ENCODE measurements at regions not wholly inside any gene's neighbourhood (a gene's known extent, or its start where the extent isn't known, plus 50 kb on each side); places are given as distances from the start of the nearest gene placed in this dataset.

DNA sequence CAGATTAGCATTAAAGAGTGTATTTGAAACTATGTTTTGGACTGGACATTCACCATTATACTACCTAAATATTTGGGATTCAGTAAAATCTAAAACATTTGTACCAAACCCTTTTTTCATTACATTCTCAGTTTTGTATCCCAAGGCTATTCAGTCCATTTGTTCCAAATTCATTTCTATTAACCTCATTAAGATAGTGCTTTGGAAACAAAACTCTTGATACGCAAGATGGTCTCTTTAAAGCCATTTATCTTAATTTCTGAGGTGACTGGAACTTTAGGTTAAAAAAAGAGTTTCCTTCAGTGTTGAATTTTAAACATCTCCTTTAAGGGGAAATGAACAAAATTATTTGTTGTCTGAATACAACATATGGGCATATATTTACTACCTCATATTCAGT lies 702.5 kb upstream of the GRAMD2B start:
- DNase-seq, result no peak

DNA sequence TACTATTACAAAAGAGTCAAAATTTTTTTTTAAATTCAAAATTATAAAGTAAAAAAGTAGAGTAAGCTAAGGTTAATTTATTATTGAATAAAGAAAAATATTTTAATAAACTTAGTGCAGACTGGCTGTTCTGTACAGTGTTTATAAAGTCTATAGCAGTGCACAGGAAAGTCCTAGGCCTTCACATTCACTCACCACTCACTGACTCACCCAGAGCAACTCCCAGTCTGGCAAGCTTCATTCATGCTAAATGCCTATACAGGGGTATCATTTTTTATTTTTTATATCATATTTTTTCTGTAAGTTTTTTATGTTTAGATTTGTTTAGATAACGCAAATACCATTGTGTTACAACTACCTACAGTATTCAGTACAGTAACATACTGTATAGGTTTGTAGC lies 700.7 kb upstream of the GRAMD2B start:
- DNase-seq, result no peak

DNA sequence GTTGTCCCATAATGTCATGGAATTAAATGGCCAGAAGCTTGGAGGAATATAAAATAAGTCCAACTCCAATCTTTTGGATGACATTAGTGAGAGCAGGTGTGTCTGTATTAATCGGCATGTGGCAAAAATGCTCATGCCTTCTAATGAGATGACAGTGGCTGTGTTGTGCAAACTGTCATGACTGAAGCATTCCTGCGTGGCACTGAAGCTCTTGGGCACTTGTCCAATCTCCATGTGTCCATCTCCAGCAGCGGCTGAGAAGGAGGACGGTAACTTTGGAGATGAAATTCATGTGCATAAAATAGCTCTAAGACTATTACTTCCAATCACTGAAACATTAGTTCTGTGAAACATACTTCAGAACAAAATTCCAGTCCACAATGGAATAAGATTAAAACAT lies 697.5 kb upstream of the GRAMD2B start:
- no peak for DNase-seq

DNA sequence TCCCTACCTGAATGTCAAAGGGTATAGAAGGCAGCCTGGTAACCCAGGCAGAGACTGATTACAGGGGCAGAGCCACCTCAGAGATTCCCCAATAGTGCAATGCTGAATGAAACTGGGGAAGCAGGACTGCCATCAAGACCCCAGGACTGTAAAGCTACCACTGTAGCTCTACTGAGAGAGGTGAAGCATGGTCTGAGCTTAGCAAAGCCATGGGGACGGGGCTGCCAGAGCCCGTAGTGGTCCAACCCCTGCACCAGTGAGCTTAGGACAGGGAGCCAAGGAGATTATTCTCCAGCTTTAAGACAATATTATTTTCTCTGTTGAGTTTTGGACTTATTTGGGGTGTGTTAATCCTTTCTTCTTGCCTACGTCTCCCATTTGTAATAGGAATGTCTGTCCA lies 679.3 kb upstream of the GRAMD2B start:
- DNase-seq, result no peak

DNA sequence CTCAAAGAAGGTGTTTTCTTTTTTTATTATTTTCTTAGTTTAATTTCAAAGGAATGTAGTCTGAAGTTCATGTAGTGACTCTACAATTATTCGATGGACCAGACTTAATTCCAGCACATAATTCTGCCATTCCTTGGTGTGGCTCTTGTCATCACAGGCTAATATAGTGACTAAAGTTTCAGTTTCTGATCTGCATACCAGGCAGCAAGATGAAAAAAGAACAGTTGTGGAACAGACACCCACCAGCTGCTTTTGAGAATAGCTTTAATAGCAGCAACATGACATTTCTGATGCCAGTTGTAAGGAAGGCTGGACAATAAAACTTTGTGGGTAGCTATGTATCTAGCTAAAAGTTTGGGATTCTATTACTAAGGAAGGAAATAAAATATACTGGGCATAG lies 676.3 kb upstream of the GRAMD2B start:
- DNase-seq, result no peak

DNA sequence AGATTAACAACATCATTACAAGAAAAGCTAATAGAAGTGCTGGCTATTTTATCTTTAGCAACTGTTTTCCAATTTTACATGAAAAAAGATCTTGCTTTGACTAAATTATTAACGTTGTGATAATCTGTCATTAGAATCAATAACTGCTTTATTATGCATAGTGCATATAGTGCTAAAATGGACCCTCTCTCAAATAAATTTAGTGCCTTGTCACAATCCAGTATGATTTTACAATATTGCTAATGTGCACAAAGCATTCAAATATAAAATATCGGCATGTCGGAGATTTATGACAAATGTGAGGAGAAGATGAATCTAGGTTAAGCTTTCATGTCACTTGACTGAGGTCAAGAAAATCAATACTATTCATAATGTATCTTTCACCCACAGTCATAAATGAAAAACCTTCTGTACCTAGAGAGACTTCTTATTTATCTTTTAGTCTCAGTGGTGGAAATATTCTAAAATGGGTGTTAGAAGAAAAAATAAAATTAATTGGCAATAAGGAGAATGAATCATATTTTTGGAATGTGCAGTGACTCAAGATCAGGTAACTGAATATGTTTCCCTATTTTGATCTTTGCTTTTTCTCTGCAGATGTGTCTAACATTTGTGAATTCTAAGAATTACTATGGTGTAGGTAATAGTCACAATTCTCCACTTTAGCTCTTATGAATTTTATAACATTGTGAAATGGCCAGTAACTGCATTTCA lies 672.9 kb upstream of the GRAMD2B start:
- no peak for DNase-seq

DNA sequence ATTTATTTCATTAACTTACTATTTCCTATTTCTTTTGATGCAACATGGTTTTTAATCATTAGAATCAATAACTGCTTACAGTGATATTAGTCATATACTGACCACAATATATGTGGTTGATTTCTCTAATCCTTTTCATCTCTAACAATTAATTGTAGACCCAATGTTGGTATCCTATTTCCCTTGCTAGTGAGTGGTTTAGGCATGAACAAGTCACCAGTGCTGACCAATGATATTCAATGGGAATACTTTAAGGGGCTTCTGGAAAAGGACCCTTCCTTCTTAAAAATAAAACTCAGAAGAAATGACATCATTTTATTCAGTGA lies 672.4 kb upstream of the GRAMD2B start:
- DNase-seq, result no peak

DNA sequence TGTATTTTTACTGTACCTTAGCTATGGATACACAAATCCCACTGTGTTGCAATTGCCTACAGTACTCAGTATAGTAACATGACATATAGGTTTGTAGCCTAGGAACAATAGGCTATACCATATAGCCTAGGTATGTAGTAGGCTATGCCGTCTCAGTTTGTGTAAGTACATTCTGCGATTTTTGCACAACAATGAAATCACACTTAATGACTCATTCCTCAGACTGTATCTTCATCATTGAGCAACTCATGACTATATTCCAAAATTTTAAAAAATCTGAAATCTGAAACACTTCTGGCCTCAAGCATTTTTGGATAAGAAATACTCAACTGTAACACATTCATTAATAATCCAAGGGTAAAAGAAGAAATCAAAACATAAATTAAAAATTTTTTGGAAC lies 666.8 kb upstream of the GRAMD2B start:
- no peak for DNase-seq

DNA sequence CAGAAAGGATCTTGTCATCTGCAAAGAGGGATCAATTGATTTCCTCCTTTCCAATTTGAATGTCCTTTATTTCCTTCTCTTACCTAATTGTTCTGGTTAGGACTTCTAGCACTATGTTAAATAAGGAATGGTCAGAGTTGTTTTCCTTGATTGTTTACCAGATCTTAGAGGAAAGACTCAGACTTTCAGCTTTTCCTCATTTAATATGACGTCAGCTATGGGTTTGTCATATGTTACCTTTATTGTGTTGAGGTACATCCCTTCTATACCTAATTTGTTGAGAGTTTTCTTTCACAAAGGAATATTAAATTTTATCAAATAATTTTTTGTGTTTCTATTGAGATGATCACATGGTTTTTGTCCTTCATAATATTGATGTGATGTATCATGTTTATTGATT lies 656.5 kb upstream of the GRAMD2B start:
- DNase-seq, result no peak

DNA sequence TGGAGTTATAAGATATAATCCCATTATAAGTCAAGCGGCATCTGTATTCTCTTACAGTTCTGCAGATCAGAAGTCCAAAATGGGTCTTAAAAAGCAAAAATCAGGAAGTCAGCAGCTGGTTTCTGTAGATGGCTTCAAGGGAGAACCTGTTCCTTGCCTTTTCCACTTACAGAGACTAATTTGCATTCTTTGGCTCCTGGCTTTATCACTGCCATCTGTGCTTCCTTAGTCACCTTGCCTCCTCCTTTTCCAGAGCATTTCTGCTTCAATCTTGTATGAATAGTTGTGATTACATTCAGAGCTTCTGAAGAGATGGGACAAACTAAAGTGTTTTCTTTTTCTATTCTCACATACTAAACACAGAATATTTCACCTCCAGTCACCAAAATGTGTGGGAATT lies 647.3 kb upstream of the GRAMD2B start:
- no peak for DNase-seq

DNA sequence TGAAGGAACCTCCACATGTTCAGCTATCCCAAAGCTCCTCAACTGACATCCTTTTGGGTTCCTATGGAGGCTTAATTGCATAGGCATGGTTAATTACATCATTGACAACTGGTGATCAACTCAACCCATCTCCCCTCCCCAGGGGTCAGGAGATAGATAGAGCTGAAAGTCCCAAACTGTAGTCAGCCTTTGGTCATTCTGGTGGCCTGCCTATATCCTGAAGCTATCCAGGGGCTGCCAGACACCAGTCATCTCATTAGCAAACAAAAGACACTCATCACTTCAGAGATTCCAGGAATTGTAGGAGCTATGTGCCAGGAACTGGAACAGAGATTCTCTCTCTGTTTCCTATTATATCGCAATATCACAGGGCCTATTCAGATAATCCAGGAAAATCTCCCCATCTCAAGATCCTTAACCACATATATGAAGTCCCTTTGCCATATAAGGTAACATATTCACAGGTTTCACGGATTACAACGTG lies 646.5 kb upstream of the GRAMD2B start:
- DNase-seq, result no peak

DNA sequence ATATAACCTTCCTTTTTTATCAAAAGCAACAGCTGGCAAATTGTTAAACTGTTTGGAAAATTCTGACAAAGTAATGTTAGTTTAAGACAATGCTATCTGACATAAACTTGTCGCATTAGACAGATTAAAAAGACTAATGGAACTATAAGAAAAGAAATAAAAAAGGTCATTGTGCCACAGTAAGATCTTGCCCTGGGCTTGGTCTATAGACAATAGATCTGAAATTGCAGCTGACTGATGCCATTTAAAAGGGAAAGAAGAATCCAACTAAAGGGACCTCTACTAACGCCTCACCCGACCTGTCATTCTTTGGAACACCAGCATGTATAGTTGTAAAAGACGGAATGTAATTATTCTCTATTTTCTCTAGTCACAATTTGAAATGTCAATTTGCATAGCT lies 644.4 kb upstream of the GRAMD2B start:
- DNase-seq, result no peak

DNA sequence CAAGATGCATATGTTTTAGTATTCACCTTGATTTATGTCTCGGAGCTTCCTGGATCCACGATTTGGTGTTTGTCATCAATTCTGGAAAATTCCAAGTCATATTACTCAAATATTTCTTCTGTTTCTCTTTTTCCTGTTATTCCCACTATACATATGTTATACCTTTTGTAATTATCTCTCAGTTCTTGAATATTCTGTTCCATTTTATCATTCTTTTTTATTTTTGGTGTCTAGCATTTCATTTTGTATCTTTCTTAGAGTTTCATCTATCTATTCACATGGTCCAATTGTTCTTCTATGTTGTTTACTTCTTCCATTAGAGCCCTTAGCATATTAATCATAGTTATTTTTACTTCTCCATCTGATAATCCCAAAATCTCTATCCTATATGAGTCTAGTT lies 637.8 kb upstream of the GRAMD2B start:
- DNase-seq, result no peak

DNA sequence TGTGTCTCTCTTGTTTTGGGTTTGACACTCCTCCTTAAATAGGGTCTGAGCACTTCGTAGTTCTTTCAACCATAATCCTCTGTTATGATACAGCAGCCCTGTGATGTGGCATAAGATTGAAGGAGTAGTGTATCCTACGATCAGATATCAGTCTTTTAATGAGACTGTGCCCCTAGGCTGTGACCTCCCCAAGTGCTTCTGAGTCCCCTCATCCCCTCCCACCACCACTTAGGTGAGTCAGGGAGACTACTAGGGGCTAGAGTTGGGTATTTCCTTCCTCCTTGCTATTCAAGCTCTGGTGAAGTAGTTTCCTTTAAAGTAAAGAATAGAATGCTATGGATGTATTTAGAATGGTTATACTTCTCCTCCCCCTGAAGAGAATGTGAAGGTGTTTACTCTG lies 637.2 kb upstream of the GRAMD2B start:
- DNase-seq, result no peak

DNA sequence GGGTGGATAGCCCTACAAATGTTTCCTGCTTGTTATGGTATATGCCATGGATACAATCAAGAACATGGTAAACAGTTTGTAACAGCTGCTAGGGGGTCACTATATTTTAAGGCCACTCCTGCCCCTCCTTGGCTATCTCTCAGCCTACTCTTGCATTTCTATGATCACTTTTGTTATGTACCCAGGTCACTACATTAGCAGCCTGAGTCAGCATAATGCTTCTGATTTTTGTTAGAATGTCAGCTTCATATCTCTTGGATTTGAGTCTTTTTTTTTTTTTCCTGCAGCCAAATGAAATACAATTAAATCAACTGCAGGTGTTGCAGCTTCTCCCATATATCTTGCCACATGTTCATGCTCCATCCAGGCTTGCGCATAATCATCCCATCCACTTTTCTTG lies 629.7 kb upstream of the GRAMD2B start:
- no peak for DNase-seq

DNA sequence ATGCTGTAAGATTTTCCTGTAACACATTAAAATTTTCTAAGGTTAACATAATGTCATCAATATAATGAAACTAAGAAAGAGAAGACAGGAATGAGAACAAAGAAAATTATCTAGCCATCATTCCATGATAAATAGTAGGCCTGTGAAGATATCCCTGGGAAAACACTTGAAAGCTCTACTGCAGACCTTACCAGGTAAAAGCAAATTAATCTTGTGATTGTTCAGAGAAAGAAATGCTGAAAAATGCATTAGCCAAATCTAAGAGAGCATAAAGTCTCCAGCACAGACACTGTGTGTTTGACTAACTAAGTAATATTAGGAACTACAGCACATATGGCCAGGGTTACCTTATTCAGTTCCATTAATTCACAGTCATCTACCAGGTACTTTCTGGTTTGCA lies 628.3 kb upstream of the GRAMD2B start:
- DNase-seq, result no peak

DNA sequence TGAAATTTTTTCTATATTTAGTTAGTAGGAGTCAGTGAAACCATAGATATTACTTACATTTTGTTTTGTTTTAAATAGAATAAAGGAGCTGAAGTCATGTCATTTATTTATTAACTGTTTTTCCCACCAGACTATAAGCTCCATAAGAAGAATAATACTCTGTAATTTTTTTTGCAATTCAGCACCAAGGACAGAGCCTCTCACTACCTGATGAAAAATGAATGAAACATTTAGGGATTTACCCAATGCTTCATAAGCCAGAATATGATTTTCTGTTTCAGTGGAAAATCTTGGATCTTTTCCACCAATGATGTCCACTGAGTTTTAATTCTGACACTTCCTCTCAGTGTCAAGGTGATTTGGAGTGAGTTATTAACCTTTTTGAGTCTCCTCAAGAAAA lies 624.9 kb upstream of the GRAMD2B start:
- DNase-seq, result no peak

DNA sequence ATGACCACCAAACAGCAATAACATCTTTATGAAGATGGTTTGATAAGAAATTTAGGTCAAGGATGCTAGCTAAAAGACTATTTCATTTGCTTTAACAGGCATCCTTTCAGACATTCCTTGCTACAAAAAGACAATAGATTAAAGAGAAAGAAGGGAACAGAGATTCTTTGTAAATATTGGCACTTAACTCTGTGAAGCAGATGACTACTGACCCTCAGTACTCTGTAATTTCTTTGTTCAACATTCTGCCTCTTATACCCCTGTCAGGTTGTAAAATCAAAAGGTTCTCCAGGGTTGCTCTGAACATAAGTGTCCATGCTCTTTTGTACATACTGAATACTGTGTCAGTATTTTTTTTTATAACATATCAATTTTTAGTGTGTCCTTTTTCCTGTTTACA lies 610.6 kb upstream of the GRAMD2B start:
- no peak for DNase-seq

DNA sequence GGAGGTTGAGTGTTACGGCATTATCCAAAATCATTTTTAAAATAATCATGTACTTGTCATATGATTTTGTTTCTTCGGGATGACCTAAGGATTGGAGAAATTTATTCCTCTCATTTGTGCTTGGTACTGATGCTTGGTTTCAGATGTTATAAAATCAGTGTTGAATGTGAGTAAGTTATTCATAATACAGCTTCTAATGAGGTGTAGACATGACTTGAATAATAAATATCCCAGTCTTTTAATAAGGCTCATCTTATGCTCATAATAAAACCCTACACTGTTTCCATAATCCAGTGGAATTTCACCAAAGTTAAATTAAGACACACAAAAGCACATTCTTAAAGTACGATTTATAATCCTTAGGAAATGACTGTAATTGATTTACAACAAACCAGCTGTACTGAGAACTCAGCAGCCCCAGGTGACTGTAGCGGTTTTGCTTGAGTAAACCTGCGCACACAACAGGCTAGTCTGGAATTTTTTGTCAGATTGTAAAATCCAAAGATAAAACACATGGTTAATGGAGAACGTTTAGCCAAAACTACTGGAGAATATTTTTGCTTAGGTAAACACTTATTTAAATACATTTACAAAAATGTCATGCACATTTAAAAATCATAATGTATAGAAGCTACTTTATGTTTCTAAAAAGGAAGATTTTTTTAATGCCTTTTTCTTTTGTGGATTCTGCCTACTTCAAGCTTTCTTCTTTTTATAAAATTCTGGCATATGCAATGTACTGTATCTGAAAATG lies 609.8 kb upstream of the GRAMD2B start:
- DNase-seq, result no peak

DNA sequence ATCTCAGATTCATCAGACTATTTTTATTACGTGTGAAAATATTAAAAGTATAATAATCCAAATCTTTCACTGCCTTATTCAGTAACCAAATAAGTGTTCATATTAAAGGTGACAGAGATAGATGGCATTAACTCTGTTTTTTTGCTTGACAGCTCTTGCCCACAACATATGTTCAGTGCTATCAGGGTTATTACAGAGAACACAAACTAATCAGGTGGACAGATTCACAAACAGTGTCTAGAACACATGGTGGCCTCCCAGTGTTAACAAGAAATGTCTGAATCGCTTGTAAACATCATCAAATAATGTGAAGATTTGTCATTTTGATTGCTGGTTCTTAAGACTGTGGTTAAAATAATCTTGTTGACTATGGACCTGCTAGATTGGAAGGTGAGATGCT lies 609.1 kb upstream of the GRAMD2B start:
- DNase-seq, result no peak

DNA sequence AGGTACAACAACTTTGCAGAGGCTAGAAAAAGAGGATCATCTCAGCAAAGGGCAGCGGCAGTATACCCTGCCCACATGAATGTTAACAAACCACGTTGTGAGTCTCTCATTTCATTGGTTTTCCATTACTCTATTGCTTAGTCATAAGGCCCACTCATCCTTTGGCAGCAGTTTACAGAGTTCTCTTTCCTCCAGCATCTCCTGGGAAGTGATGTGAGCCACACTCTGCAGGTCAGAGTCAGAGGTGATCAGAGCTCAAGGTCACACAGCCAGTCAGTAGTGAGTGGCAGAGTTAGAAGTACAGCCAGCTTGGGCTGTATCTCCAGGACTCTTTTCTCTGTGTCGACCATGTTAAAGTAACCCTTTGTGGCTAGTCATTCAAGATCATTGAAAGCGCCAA lies 599.6 kb upstream of the GRAMD2B start:
- no peak for DNase-seq

DNA sequence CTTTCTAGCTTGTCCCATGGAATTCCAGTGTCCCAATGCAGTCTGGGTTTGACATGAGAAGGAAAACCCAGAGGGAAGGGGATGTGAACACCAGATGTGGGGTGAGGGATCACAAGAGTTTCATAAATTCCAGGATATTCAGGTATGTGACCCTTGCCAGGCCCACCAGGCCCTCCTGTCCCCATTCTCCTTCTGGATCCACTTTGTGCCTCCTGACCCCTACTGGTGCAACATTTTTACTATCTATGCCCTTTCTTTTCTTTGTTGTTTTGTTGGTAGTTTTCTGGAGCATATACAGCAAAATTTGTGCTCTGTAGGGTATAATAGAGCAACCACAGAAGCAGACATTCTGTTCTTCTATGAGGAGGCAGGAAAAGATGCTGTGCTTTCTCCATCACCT lies 597.0 kb upstream of the GRAMD2B start:
- DNase-seq, result no peak

DNA sequence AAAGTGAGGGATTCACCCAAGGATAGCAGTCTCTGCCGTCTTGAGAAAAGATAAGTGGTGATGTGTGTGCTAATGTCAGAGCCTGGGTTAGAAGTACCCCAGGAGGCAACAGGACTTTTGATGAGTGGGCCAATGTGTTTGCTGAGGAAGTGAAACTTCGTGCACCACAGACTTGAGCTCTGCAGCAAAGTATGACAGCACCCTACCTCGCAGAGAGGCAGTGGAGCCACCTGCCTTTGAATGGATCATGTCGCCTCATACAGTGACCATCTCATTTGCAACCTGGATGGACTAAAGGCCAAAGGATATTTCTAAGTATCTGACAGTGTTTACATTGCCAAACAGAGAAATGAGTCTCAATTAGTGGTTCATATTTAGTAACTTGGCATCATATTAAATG lies 593.9 kb upstream of the GRAMD2B start:
- DNase-seq, result no peak

DNA sequence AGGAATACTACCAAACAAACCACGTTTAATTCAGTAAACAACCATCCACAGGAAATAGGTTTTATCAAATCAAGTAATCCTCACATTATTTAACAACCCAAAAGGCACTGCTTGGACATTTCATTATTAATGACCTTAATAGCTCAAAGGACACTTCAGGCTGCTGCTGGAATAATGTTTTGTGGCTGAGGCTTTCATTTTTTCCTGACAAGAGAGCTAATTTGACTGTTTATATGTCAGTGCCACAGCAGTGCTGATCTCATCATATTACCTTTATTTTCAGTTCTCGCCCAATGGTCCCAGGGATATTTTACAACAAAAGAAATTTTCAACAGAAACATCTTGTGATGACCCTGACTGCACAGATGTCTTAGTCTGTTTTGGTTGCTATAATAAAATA lies 589.8 kb upstream of the GRAMD2B start:
- no peak for DNase-seq

Measured in activated CD4-positive, alpha-beta T cell treated with anti-CD3 and anti-CD28 coated beads, Interleukin-2, amount 50 U/mL, for 48 hours (primary cell).